ENCODE measurements at regions not wholly inside any gene's neighbourhood (a gene's known extent, or its start where the extent isn't known, plus 50 kb on each side); places are given as distances from the start of the nearest gene placed in this dataset.
"Not testable (repeated sequence)": the region's sequence is repeated elsewhere in the genome, so short reads cannot be mapped to it uniquely, and the experiment has no call there.

DNA sequence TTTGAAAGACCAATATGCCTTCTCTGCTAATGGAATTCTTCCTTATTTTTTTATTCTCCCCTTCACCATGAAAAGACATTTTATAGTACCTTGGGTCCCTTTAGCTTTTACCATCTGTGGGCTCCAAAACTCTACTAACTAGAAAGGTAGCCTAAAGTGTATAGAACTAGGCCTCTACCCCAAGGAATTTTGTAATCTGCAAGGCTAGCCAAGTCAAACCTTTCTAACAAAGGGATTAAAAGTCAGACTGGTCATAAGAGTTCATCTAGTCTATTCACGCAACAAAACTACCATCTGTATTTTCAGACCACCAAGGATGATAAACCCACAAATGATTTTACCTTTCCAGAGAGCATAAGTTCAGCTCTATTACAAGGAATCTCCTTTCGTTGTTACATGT is 189.5 kb upstream of the DCAF8L1 start (continued):
- no peak for TF ChIP-seq JUNB (CRISPR knock-in tag; IDR thresholded peaks at IDR 0.05; ENCODE audit: borderline replicate concordance)

DNA sequence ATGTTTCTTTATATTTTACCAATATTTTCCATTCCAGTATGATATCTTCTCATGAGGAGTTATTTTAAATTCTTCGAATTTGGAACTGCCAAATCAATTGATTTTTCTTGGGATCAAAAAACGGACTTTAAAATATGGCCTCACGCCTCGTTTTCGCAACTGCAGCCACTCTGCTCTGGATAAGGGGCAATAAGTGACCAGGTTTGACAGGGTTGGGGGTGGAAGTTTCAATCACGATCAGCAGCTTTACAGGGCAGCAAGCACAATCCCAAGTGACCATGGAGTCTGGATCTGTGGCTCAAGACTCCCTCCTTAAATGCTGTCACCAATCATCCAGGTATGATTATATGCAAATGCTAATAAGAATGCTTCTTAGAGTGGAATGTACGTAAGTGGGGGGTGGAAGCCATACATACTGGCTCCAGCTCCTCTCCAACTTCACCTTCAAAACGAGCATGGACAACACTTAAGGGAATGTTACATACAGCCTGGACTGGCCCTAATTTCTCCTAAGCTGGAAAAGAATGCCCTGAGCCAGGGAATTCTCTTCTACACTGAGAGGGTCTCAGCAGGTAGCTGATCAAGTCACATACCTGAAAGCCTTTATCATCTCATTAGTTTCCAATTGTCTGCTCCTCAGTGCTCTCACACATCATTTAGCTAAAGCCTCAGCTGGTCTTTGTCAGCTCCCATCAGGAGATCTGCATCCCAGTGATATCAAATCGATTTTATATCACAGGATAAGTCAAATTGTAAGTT is 176.9 kb upstream of the DCAF8L1 start:
- Histone ChIP-seq H3K27ac (ENCODE audit: extremely low read length, insufficient read depth, low read length) (no peak overlapping the region), H3K9ac (ENCODE audit: insufficient read depth, low read depth, low read length) (no peak overlapping the region), H3K36me3 (replicated peaks in 1 of 2; ENCODE audit: control insufficient read depth in 1 of 2, insufficient read depth in 2 of 2, low read length in 2 of 2) (no peaks in the 10 kb centered on the region), H3K27me3 (ENCODE audit: control insufficient read depth in 1 of 2, insufficient read depth in 2 of 2, low read length in 2 of 2) (no peaks in the 10 kb centered on the region), H3K4me2 (ENCODE audit: low read depth, low read length) (no peak overlapping the region), H3K9me3 (ENCODE audit: low read length) (no peaks in the 10 kb centered on the region), H2AFZ (ENCODE audit: low read length) (no peak overlapping the region), H3K4me1 (ENCODE audit: insufficient read depth, low read length) (no peaks in the 10 kb centered on the region), H4K20me1 (ENCODE audit: insufficient read depth, low read length) (no peaks in the 10 kb centered on the region), H3K4me3 (replicated peaks in 1 of 3; ENCODE audit: insufficient read depth in 1 of 3, low read depth in 2 of 3, low read length in 3 of 3) (no peak overlapping the region), H3K79me2 (ENCODE audit: insufficient read depth, low read length) (no peaks in the 10 kb centered on the region)
- ATAC-seq (no peak), FAIRE-seq (no peak), DNase-seq (ENCODE audit: low spot score) (no peak)
- in situ Hi-C loops (cut with HindIII; ENCODE audit: extremely low pct_ligation_motif_present, low pct_unique_long_range_greater_than_20kb) (no loop called here), intact Hi-C loops (cut with micrococcal nuclease; ENCODE audit: unreplicated experiment) (no loop called here)
- WGBS (ENCODE audit: low lambda C conversion rate) = 3% methylated on average over 5 of the region's 9 CpGs
- BruUV-seq (replicated peaks) = no TSS peak
- no peak for TF ChIP-seq FIP1L1 (IDR thresholded peaks at IDR 0.05; ENCODE audit: borderline replicate concordance, insufficient read depth, low read depth, low read length)
- POLR2A ChIA-PET = no interaction called here
- CTCF ChIA-PET (ENCODE audit: low intra/inter-chr PET ratio, low total read pairs) = no interaction called here

DNA sequence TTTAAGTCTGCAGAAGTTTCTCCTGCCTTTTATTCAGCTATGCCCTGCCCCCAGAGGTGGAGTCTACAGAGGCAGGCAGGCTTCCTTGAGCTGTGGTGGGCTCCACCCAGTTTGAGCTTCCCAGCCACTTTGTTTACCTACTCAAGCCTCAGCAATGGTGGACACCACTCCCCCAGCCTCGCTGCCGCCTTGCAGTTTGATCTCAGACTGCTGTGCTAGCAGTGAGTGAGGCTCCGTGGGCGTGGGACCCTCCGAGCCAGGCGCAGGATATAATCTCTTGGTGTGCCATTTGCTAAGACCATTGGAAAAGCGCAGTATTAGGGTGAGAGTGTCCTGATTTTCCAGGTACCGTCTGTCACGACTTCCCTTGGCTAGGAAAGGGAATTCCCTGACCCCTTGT is 171.0 kb upstream of the DCAF8L1 start:
- H3K9ac ChIP-seq (ENCODE audit: insufficient read depth, low read depth, low read length); in situ Hi-C loops (cut with HindIII; ENCODE audit: extremely low pct_ligation_motif_present, low pct_unique_long_range_greater_than_20kb); POLR2A ChIA-PET; H3K4me2 ChIP-seq (ENCODE audit: low read depth, low read length); H3K4me3 ChIP-seq (replicated peaks in 1 of 3; ENCODE audit: insufficient read depth in 1 of 3, low read depth in 2 of 3, low read length in 3 of 3); H3K27ac ChIP-seq (ENCODE audit: extremely low read length, insufficient read depth, low read length); H3K9me3 ChIP-seq (ENCODE audit: low read length); intact Hi-C loops (cut with micrococcal nuclease; ENCODE audit: unreplicated experiment); H2AFZ ChIP-seq (ENCODE audit: low read length); H3K79me2 ChIP-seq (ENCODE audit: insufficient read depth, low read length); H3K4me1 ChIP-seq (ENCODE audit: insufficient read depth, low read length); H3K36me3 ChIP-seq (replicated peaks in 1 of 2; ENCODE audit: control insufficient read depth in 1 of 2, insufficient read depth in 2 of 2, low read length in 2 of 2); DNase-seq (ENCODE audit: low spot score); ATAC-seq; CTCF ChIA-PET (ENCODE audit: low intra/inter-chr PET ratio, low total read pairs); FAIRE-seq; H3K27me3 ChIP-seq (ENCODE audit: control insufficient read depth in 1 of 2, insufficient read depth in 2 of 2, low read length in 2 of 2); BruUV-seq (replicated peaks); H4K20me1 ChIP-seq (ENCODE audit: insufficient read depth, low read length): not testable (repeated sequence)
- WGBS (ENCODE audit: low lambda C conversion rate) = 65% methylated on average over 4 of the region's 9 CpGs
